GM19397 (cell line): ENCODE measurements at regions not wholly inside any gene's neighbourhood (a gene's known extent, or its start where the extent isn't known, plus 50 kb on each side); places are given as distances from the start of the nearest gene placed in this dataset.

ENCODE experiments used
- ATAC-seq: cut with Tn5 transposase; IDR thresholded peaks from one replicate; pipeline ENCODE4 v1.9.1; 2021; ENCODE audit warnings: mild to moderate bottlenecking, moderate library complexity; ENCODE audit not compliant: unreplicated experiment

GRCh38 chr12:59088673-59089072 lies 168.4 kb upstream of the LRIG3 start:
- no peak for ATAC-seq

GRCh38 chr12:59087691-59088090 lies 167.4 kb upstream of the LRIG3 start:
- ATAC-seq, result no peak

GRCh38 chr12:59087077-59087673 lies 166.9 kb upstream of the LRIG3 start:
- no peak for ATAC-seq

- ATAC-seq, result no peak
These were observed 165.8 kb upstream of the LRIG3 start for GRCh38 chr12:59086126-59086525.

- no peak for ATAC-seq
These were observed 165.4 kb upstream of the LRIG3 start for GRCh38 chr12:59085690-59086089.

- ATAC-seq, result no peak
These were observed 164.4 kb upstream of the LRIG3 start for GRCh38 chr12:59084511-59085375.

- ATAC-seq, result no peak
These were observed 162.6 kb upstream of the LRIG3 start for GRCh38 chr12:59082952-59083351.

- ATAC-seq, result no peak
These were observed 159.8 kb upstream of the LRIG3 start for GRCh38 chr12:59080101-59080500.

GRCh38 chr12:59079472-59079871 lies 159.2 kb upstream of the LRIG3 start:
- no peak for ATAC-seq

GRCh38 chr12:59079002-59079401 lies 158.7 kb upstream of the LRIG3 start:
- no peak for ATAC-seq

- ATAC-seq, result no peak
These were observed 157.5 kb upstream of the LRIG3 start for GRCh38 chr12:59077575-59078426.

GRCh38 chr12:59077153-59077552 lies 156.8 kb upstream of the LRIG3 start:
- ATAC-seq, result no peak

- no peak for ATAC-seq
These were observed 156.3 kb upstream of the LRIG3 start for GRCh38 chr12:59076622-59077021.

GRCh38 chr12:59075968-59076490 lies 155.7 kb upstream of the LRIG3 start:
- ATAC-seq, result no peak

GRCh38 chr12:59075141-59075540 lies 154.8 kb upstream of the LRIG3 start:
- ATAC-seq, result no peak

- no peak for ATAC-seq
These were observed 150.1 kb upstream of the LRIG3 start for GRCh38 chr12:59070322-59070933.

- no peak for ATAC-seq
These were observed 149.2 kb upstream of the LRIG3 start for GRCh38 chr12:59069516-59069915.

GRCh38 chr12:59068436-59068835 lies 148.1 kb upstream of the LRIG3 start:
- ATAC-seq, result no peak

- no peak for ATAC-seq
These were observed 146.8 kb upstream of the LRIG3 start for GRCh38 chr12:59067083-59067482.

GRCh38 chr12:59066445-59066844 lies 146.1 kb upstream of the LRIG3 start:
- ATAC-seq, result no peak
